WTC11 (cell line): ENCODE measurements at regions not wholly inside any gene's neighbourhood (a gene's known extent, or its start where the extent isn't known, plus 50 kb on each side); places are given as distances from the start of the nearest gene placed in this dataset.

Source experiments
- AFF4 ChIP-seq: sonication (generic); formaldehyde crosslinking; IDR thresholded peaks from 2 replicates; pipeline ENCODE4 v1.8.1; 2023; ENCODE audit warnings: mild to moderate bottlenecking, missing genetic modification reagents, borderline replicate concordance
- CTCF ChIP-seq: fragments of 200-600 bp; IDR thresholded peaks from 2 replicates; pipeline ENCODE4 v1.8.0; 2022; ENCODE audit warnings: antibody characterized with exemption
- FOXK1 ChIP-seq: sonication (generic); formaldehyde crosslinking; IDR thresholded peaks from 2 replicates; pipeline ENCODE4 v1.8.0; 2022; ENCODE audit warnings: mild to moderate bottlenecking, moderate library complexity, missing genetic modification reagents
- GABPB1 ChIP-seq: sonication (generic); formaldehyde crosslinking; IDR thresholded peaks from 2 replicates; pipeline ENCODE4 v1.8.1; 2023; ENCODE audit warnings: mild to moderate bottlenecking, missing genetic modification reagents
- IRF2 ChIP-seq: sonication (generic); formaldehyde crosslinking; IDR thresholded peaks from 2 replicates; pipeline ENCODE4 v1.8.0; 2022; ENCODE audit warnings: low read depth, missing genetic modification reagents, borderline replicate concordance
- MYBL2 ChIP-seq: sonication (generic); formaldehyde crosslinking; IDR thresholded peaks from 2 replicates; pipeline ENCODE4 v1.8.1; 2023; ENCODE audit warnings: mild to moderate bottlenecking, moderate library complexity, missing genetic modification reagents
- USF1 ChIP-seq: sonication (generic); formaldehyde crosslinking; IDR thresholded peaks from 2 replicates; pipeline ENCODE4 v1.8.0; 2022; ENCODE audit warnings: mild to moderate bottlenecking, missing genetic modification reagents
- ZNF263 ChIP-seq: sonication (generic); formaldehyde crosslinking; IDR thresholded peaks from 2 replicates; pipeline ENCODE4 v1.8.1; 2022; ENCODE audit warnings: low read depth, mild to moderate bottlenecking, moderate library complexity, missing genetic modification reagents
- TF ChIP-seq, protein P1 (sequence below): sonication (generic); formaldehyde crosslinking; IDR thresholded peaks from 2 replicates; pipeline ENCODE4 v1.8.1; 2022; ENCODE audit warnings: low read depth, missing genetic modification reagents, borderline replicate concordance
- TF ChIP-seq, protein P2 (sequence below): sonication (generic); formaldehyde crosslinking; IDR thresholded peaks from 2 replicates; pipeline ENCODE4 v1.8.1; 2023; ENCODE audit warnings: mild to moderate bottlenecking, moderate library complexity, missing genetic modification reagents
- TF ChIP-seq, protein P3 (sequence below): sonication (generic); formaldehyde crosslinking; conservative IDR thresholded peaks from 2 replicates; pipeline ENCODE4 v1.8.1; 2022; ENCODE audit warnings: mild to moderate bottlenecking, missing genetic modification reagents

GRCh38 chr5:125004009-125004408 is 257.6 kb upstream of the ZNF608 start:
- TF ChIP-seq CTCF, result no peak
- TF ChIP-seq FOXK1, result no peak
- TF ChIP-seq, protein P1, sequence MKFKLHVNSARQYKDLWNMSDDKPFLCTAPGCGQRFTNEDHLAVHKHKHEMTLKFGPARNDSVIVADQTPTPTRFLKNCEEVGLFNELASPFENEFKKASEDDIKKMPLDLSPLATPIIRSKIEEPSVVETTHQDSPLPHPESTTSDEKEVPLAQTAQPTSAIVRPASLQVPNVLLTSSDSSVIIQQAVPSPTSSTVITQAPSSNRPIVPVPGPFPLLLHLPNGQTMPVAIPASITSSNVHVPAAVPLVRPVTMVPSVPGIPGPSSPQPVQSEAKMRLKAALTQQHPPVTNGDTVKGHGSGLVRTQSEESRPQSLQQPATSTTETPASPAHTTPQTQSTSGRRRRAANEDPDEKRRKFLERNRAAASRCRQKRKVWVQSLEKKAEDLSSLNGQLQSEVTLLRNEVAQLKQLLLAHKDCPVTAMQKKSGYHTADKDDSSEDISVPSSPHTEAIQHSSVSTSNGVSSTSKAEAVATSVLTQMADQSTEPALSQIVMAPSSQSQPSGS (CRISPR knock-in tag), result no peak
- TF ChIP-seq USF1 (CRISPR knock-in tag), result no peak
- TF ChIP-seq ZNF263, result no peak
- TF ChIP-seq GABPB1 (CRISPR knock-in tag), result no peak
- TF ChIP-seq, protein P2, sequence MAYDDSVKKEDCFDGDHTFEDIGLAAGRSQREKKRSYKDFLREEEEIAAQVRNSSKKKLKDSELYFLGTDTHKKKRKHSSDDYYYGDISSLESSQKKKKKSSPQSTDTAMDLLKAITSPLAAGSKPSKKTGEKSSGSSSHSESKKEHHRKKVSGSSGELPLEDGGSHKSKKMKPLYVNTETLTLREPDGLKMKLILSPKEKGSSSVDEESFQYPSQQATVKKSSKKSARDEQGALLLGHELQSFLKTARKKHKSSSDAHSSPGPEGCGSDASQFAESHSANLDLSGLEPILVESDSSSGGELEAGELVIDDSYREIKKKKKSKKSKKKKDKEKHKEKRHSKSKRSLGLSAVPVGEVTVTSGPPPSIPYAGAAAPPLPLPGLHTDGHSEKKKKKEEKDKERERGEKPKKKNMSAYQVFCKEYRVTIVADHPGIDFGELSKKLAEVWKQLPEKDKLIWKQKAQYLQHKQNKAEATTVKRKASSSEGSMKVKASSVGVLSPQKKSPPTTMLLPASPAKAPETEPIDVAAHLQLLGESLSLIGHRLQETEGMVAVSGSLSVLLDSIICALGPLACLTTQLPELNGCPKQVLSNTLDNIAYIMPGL (CRISPR knock-in tag), result no peak
- TF ChIP-seq, protein P3, sequence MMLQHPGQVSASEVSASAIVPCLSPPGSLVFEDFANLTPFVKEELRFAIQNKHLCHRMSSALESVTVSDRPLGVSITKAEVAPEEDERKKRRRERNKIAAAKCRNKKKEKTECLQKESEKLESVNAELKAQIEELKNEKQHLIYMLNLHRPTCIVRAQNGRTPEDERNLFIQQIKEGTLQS (CRISPR knock-in tag), result no peak
- no peak for TF ChIP-seq MYBL2 (CRISPR knock-in tag)
- no peak for TF ChIP-seq IRF2 (CRISPR knock-in tag)
- no peak for TF ChIP-seq AFF4 (CRISPR knock-in tag)
